ENCODE measurements at regions not wholly inside any gene's neighbourhood (a gene's known extent, or its start where the extent isn't known, plus 50 kb on each side); places are given as distances from the start of the nearest gene placed in this dataset.

DNA sequence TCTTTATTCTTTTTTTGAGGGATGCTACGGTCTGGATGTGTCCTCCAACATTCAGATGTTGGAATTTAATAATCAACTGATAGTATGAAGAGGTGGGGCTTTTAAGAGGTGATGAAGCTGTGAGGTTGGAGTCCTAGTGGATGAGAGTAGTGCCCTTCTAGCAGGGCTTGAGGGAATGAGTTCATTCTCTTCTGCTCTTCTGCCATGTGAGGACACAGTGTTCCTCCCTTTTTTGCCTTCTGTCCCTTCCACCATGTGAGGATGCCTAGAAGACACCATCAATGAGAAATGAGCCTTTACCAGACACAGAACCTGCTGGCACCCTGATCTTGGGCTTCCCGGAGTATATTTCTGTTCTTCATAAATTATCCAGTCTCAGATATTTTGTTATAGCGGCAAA lies 82.1 kb upstream of the MLIP start:
- Histone ChIP-seq H4K8ac (ENCODE audit: low read depth, low read length) (no peak overlapping the region), H3K9ac (ENCODE audit: low read depth, low read length, poor library complexity) (no peak overlapping the region), H3K79me1 (ENCODE audit: low read depth, low read length) (no peaks in the 10 kb centered on the region), H3K14ac (ENCODE audit: low read length) (no peak overlapping the region), H2AK5ac (ENCODE audit: low read depth, low read length) (no peak overlapping the region), H2BK120ac (ENCODE audit: low read depth, low read length) (no peak overlapping the region), H3K4ac (ENCODE audit: low read length) (no peak overlapping the region), H3K27ac (replicated peaks; ENCODE audit: low read length) (no peak overlapping the region), H3K36me3 (replicated peaks in 1 of 2; ENCODE audit: control insufficient read depth in 2 of 2, insufficient read depth in 2 of 2, low read length in 2 of 2) (no peaks in the 10 kb centered on the region), H3K27me3 (ENCODE audit: control insufficient read depth in 3 of 3, insufficient read depth in 3 of 3, low read depth in 1 of 3, low read length in 3 of 3) (no peaks in the 10 kb centered on the region), H3K4me2 (ENCODE audit: insufficient read depth, low read length, poor library complexity, severe bottlenecking) (no peak overlapping the region), H2BK5ac (ENCODE audit: low read length) (no peak overlapping the region), H3K4me3 (ENCODE audit: low read length in 2 of 2) (no peak overlapping the region), H3K9me3 (replicated peaks in 1 of 2; ENCODE audit: control insufficient read depth in 2 of 2, insufficient read depth in 1 of 2, low read depth in 1 of 2, low read length in 2 of 2) (no peaks in the 10 kb centered on the region), H2BK12ac (ENCODE audit: low read length) (no peak overlapping the region), H2AFZ (ENCODE audit: low read length) (no peak overlapping the region), H2BK15ac (ENCODE audit: low read length) (no peak overlapping the region), H3K4me1 (ENCODE audit: control insufficient read depth in 2 of 2, insufficient read depth in 1 of 2, low read depth in 1 of 2, low read length in 2 of 2) (no peaks in the 10 kb centered on the region), H4K91ac (ENCODE audit: low read depth, low read length, poor library complexity) (no peak overlapping the region), H3K18ac (ENCODE audit: low read length) (no peak overlapping the region), H3K23ac (ENCODE audit: low read depth, low read length, poor library complexity) (no peak overlapping the region)
- DNase-seq (ENCODE audit: low spot score): no peak
- WGBS, 2 donors (ENCODE audit: extremely low coverage in 2 of 2, insufficient read length in 2 of 2, insufficient replicate concordance in 1 of 2): no CpG with 5 or more reads among the region's 3 CpGs

DNA sequence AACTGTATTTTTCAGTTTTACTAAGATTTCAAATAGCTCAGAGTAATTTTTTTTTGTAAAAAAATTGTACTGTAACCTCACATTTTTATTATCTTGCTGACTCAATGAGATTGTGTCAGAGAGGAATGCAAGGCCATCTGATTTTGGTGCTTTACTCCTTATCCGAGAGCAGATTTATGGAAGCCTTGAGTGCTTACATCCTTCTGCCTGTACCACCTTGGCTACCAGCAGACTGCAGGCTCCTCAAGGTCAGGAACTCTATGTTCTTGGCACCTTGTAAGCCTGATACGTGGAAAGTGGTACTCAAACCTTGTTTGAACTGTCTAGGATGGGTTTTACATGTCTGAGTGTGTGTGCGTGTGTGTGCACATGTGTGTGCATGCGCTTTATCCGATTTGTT lies 80.1 kb upstream of the MLIP start:
- no peak overlapping the region for H3K4me2 ChIP-seq (ENCODE audit: insufficient read depth, low read length, poor library complexity, severe bottlenecking)
- no peaks in the 10 kb centered on the region for H3K4me1 ChIP-seq (ENCODE audit: control insufficient read depth in 2 of 2, insufficient read depth in 1 of 2, low read depth in 1 of 2, low read length in 2 of 2)
- H3K9ac ChIP-seq (ENCODE audit: low read depth, low read length, poor library complexity): no peak overlapping the region
- no peaks in the 10 kb centered on the region for H3K79me1 ChIP-seq (ENCODE audit: low read depth, low read length)
- H3K27me3 ChIP-seq (ENCODE audit: control insufficient read depth in 3 of 3, insufficient read depth in 3 of 3, low read depth in 1 of 3, low read length in 3 of 3): no peaks in the 10 kb centered on the region
- no peak overlapping the region for H4K8ac ChIP-seq (ENCODE audit: low read depth, low read length)
- H2AK5ac ChIP-seq (ENCODE audit: low read depth, low read length): no peak overlapping the region
- no peak overlapping the region for H2BK15ac ChIP-seq (ENCODE audit: low read length)
- no peak overlapping the region for H2BK120ac ChIP-seq (ENCODE audit: low read depth, low read length)
- no peak overlapping the region for H3K23ac ChIP-seq (ENCODE audit: low read depth, low read length, poor library complexity)
- H2BK5ac ChIP-seq (ENCODE audit: low read length): no peak overlapping the region
- H3K4me3 ChIP-seq (ENCODE audit: low read length in 2 of 2): no peak overlapping the region
- no CpG with 5 or more reads among the region's 5 CpGs for WGBS, 2 donors (ENCODE audit: extremely low coverage in 2 of 2, insufficient read length in 2 of 2, insufficient replicate concordance in 1 of 2)
- H3K9me3 ChIP-seq (replicated peaks in 1 of 2; ENCODE audit: control insufficient read depth in 2 of 2, insufficient read depth in 1 of 2, low read depth in 1 of 2, low read length in 2 of 2): no peaks in the 10 kb centered on the region
- no peak overlapping the region for H3K4ac ChIP-seq (ENCODE audit: low read length)
- H3K27ac ChIP-seq (replicated peaks; ENCODE audit: low read length): no peak overlapping the region
- H3K18ac ChIP-seq (ENCODE audit: low read length): no peak overlapping the region
- no peak overlapping the region for H3K14ac ChIP-seq (ENCODE audit: low read length)
- H4K91ac ChIP-seq (ENCODE audit: low read depth, low read length, poor library complexity): no peak overlapping the region
- no peak for DNase-seq (ENCODE audit: low spot score)
- no peak overlapping the region for H2AFZ ChIP-seq (ENCODE audit: low read length)
- H2BK12ac ChIP-seq (ENCODE audit: low read length): no peak overlapping the region
- H3K36me3 ChIP-seq (replicated peaks in 1 of 2; ENCODE audit: control insufficient read depth in 2 of 2, insufficient read depth in 2 of 2, low read length in 2 of 2): no peaks in the 10 kb centered on the region

DNA sequence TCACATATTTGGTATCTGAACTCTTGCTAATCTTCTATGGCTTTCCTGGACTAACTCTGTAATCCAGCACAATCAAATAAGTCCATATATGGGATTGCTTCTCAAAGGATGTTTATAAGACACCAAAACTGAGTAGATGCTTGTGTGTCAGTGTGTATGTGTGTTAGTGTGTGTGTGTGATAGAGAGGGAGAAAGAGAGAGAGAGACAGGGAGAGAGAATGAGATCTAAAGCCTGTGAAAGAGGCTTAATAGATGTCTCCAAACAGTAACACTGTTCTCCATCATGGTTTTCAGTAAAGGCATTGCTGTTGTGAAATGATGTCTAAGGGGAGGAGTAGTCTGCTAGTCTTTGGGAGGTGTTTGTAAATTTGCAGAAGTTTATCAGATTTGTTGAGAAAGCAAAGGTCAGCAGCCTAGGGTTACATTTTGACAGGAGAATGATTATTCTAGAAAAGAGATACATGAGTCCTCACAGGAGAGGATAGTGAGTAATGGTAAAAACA lies 73.9 kb upstream of the MLIP start:
- H3K4me3 ChIP-seq (ENCODE audit: low read length in 2 of 2): no peak overlapping the region
- no peak overlapping the region for H4K91ac ChIP-seq (ENCODE audit: low read depth, low read length, poor library complexity)
- H4K8ac ChIP-seq (ENCODE audit: low read depth, low read length): no peak overlapping the region
- H3K9me3 ChIP-seq (replicated peaks in 1 of 2; ENCODE audit: control insufficient read depth in 2 of 2, insufficient read depth in 1 of 2, low read depth in 1 of 2, low read length in 2 of 2): no peaks in the 10 kb centered on the region
- H3K9ac ChIP-seq (ENCODE audit: low read depth, low read length, poor library complexity): no peak overlapping the region
- DNase-seq (ENCODE audit: low spot score): no peak
- no peak overlapping the region for H2BK120ac ChIP-seq (ENCODE audit: low read depth, low read length)
- H3K23ac ChIP-seq (ENCODE audit: low read depth, low read length, poor library complexity): no peak overlapping the region
- H3K79me1 ChIP-seq (ENCODE audit: low read depth, low read length): no peaks in the 10 kb centered on the region
- no peak overlapping the region for H3K18ac ChIP-seq (ENCODE audit: low read length)
- H2AK5ac ChIP-seq (ENCODE audit: low read depth, low read length): no peak overlapping the region
- no peak overlapping the region for H2BK5ac ChIP-seq (ENCODE audit: low read length)
- H3K4me1 ChIP-seq (ENCODE audit: control insufficient read depth in 2 of 2, insufficient read depth in 1 of 2, low read depth in 1 of 2, low read length in 2 of 2): no peaks in the 10 kb centered on the region
- H2AFZ ChIP-seq (ENCODE audit: low read length): no peak overlapping the region
- H3K36me3 ChIP-seq (replicated peaks in 1 of 2; ENCODE audit: control insufficient read depth in 2 of 2, insufficient read depth in 2 of 2, low read length in 2 of 2): no peaks in the 10 kb centered on the region
- no peak overlapping the region for H2BK12ac ChIP-seq (ENCODE audit: low read length)
- no peak overlapping the region for H3K27ac ChIP-seq (replicated peaks; ENCODE audit: low read length)
- H3K27me3 ChIP-seq (ENCODE audit: control insufficient read depth in 3 of 3, insufficient read depth in 3 of 3, low read depth in 1 of 3, low read length in 3 of 3): no peaks in the 10 kb centered on the region
- H3K14ac ChIP-seq (ENCODE audit: low read length): no peak overlapping the region
- H2BK15ac ChIP-seq (ENCODE audit: low read length): no peak overlapping the region
- H3K4ac ChIP-seq (ENCODE audit: low read length): no peak overlapping the region
- H3K4me2 ChIP-seq (ENCODE audit: insufficient read depth, low read length, poor library complexity, severe bottlenecking): no peak overlapping the region

DNA sequence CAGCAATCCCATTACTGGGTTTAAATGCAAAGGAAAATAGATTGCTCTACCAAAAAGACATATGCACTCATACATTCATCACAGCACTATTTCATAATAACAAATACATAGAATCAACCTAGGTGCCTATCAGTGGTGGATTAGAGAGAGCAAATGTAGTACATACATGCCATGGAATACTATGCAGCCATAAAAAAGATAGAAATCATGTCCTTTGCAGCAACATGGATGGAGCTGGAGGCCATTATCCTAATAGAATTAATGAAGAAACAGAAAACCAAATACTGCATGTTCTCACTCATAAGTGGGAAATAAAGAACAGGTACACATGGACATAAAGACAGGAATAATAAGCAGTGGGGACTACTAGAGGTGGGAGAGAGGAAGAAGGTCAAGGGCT lies 70.7 kb upstream of the MLIP start:
- H3K4me2 ChIP-seq (ENCODE audit: insufficient read depth, low read length, poor library complexity, severe bottlenecking): no peak overlapping the region
- no peak overlapping the region for H3K18ac ChIP-seq (ENCODE audit: low read length)
- H2AK5ac ChIP-seq (ENCODE audit: low read depth, low read length): no peak overlapping the region
- no peak overlapping the region for H2AFZ ChIP-seq (ENCODE audit: low read length)
- no peak overlapping the region for H3K4ac ChIP-seq (ENCODE audit: low read length)
- H2BK5ac ChIP-seq (ENCODE audit: low read length): no peak overlapping the region
- no peak overlapping the region for H3K4me3 ChIP-seq (ENCODE audit: low read length in 2 of 2)
- H2BK15ac ChIP-seq (ENCODE audit: low read length): no peak overlapping the region
- H3K79me1 ChIP-seq (ENCODE audit: low read depth, low read length): no peaks in the 10 kb centered on the region
- no peaks in the 10 kb centered on the region for H3K4me1 ChIP-seq (ENCODE audit: control insufficient read depth in 2 of 2, insufficient read depth in 1 of 2, low read depth in 1 of 2, low read length in 2 of 2)
- H4K91ac ChIP-seq (ENCODE audit: low read depth, low read length, poor library complexity): no peak overlapping the region
- H3K9ac ChIP-seq (ENCODE audit: low read depth, low read length, poor library complexity): no peak overlapping the region
- H2BK120ac ChIP-seq (ENCODE audit: low read depth, low read length): no peak overlapping the region
- no peak overlapping the region for H3K27ac ChIP-seq (replicated peaks; ENCODE audit: low read length)
- no peaks in the 10 kb centered on the region for H3K27me3 ChIP-seq (ENCODE audit: control insufficient read depth in 3 of 3, insufficient read depth in 3 of 3, low read depth in 1 of 3, low read length in 3 of 3)
- H3K36me3 ChIP-seq (replicated peaks in 1 of 2; ENCODE audit: control insufficient read depth in 2 of 2, insufficient read depth in 2 of 2, low read length in 2 of 2): no peaks in the 10 kb centered on the region
- H3K23ac ChIP-seq (ENCODE audit: low read depth, low read length, poor library complexity): no peak overlapping the region
- no peak overlapping the region for H2BK12ac ChIP-seq (ENCODE audit: low read length)
- no peak overlapping the region for H3K14ac ChIP-seq (ENCODE audit: low read length)
- H4K8ac ChIP-seq (ENCODE audit: low read depth, low read length): no peak overlapping the region
- DNase-seq (ENCODE audit: low spot score): no peak
- H3K9me3 ChIP-seq (replicated peaks in 1 of 2; ENCODE audit: control insufficient read depth in 2 of 2, insufficient read depth in 1 of 2, low read depth in 1 of 2, low read length in 2 of 2): no peaks in the 10 kb centered on the region
